A673 (cell line): ENCODE measurements at regions not wholly inside any gene's neighbourhood (a gene's known extent, or its start where the extent isn't known, plus 50 kb on each side); places are given as distances from the start of the nearest gene placed in this dataset.

Experiments
- CTCF ChIP-seq: fragments of 300-800, 200-600 bp; sonication (generic); conservative IDR thresholded peaks from 2 replicates; pipeline ENCODE4 v1.5.1; 2017; ENCODE audit warnings: low read depth, mild to moderate bottlenecking, antibody characterized with exemption, low read length, moderate library complexity, mixed read lengths
- EZH2 ChIP-seq: fragments of 200-600 bp; sonication (generic); IDR thresholded peaks from 2 replicates; pipeline ENCODE4 v1.6.1; 2017; ENCODE audit warnings: borderline replicate concordance, low read depth, mild to moderate bottlenecking, mixed read lengths, antibody characterized with exemption, low read length; ENCODE audit not compliant: poor library complexity, severe bottlenecking

- TF ChIP-seq CTCF, result no peak
- no peak for TF ChIP-seq EZH2
Measured at GRCh38 chrX:39227371-39227770, 426.1 kb downstream of the MID1IP1 start.
